Thyroid gland (tissue), 4 donors: ENCODE measurements at regions not wholly inside any gene's neighbourhood (a gene's known extent, or its start where the extent isn't known, plus 50 kb on each side); places are given as distances from the start of the nearest gene placed in this dataset.

Source experiments
- CTCF ChIP-seq, 6 experiments: fragments of 200-600 bp in 3 of 6; fragments of 450-650 bp in 3 of 6; sonication (generic) in 3 of 6; IDR thresholded peaks; one replicate each; pipeline ENCODE4 v1.5.1; 2016 to 2019; ENCODE audit warnings: antibody characterized with exemption in 6 of 6, mild to moderate bottlenecking in 2 of 6, inconsistent platforms in 1 of 6, moderate library complexity in 1 of 6
- POLR2A ChIP-seq, 2 donors: fragments of 450-650 bp; IDR thresholded peaks; one replicate each; pipeline ENCODE4 v1.6.1; 2017; ENCODE audit warnings: antibody characterized with exemption in 2 of 2, mild to moderate bottlenecking in 2 of 2, moderate library complexity in 1 of 2

GRCh38 chr2:61770746-61771145 is 83.1 kb downstream of the FAM161A start:
- TF ChIP-seq CTCF (IDR thresholded peaks at IDR 0.05) (no peak), POLR2A (IDR thresholded peaks at IDR 0.05) (no peak)
